WTC11 (cell line): ENCODE measurements at regions not wholly inside any gene's neighbourhood (a gene's known extent, or its start where the extent isn't known, plus 50 kb on each side); places are given as distances from the start of the nearest gene placed in this dataset.

Experiments used
- ATAC-seq: fragments of 200-7000 bp; cut with Tn5 transposase; 2 replicates; pipeline ENCODE4 v1.10.0; 2021; ENCODE audit warnings: mild to moderate bottlenecking, moderate library complexity
- CTCF ChIA-PET: fragments of 300-600 bp; sonication (Branson Sonifier 250); formaldehyde crosslinking; loops from one replicate; lab custom pipeline; 2021; ENCODE audit warnings: antibody characterized with exemption; lab: Charles Lee
- POLR2A ChIA-PET: fragments of 350-600 bp; sonication (Branson Sonifier 250); formaldehyde crosslinking; loops from one replicate; lab custom pipeline; 2021; ENCODE audit warnings: antibody characterized with exemption; lab: Charles Lee
- DNase-seq: peaks from one replicate; pipeline ENCODE4 v3.0.0; 2021; ENCODE audit warnings: low spot score
- H3K27ac Mint-ChIP-seq: 2 replicates; pipeline ENCODE4 v1.8.0; 2021; ENCODE audit warnings: mixed read lengths
- H3K27me3 Mint-ChIP-seq: 2 replicates; pipeline ENCODE4 v1.8.0; 2021; ENCODE audit warnings: low read depth, mild to moderate bottlenecking, moderate library complexity, mixed read lengths
- H3K36me3 Mint-ChIP-seq: 2 replicates; pipeline ENCODE4 v1.8.0; 2021; ENCODE audit warnings: mixed read lengths
- H3K4me1 Mint-ChIP-seq: 2 replicates; pipeline ENCODE4 v1.8.0; 2022; ENCODE audit warnings: mixed read lengths
- H3K4me3 Mint-ChIP-seq: 2 replicates; pipeline ENCODE4 v1.8.0; 2021; ENCODE audit warnings: mild to moderate bottlenecking, moderate library complexity, mixed read lengths
- H3K9me3 Mint-ChIP-seq: 2 replicates; pipeline ENCODE4 v1.8.0; 2021; ENCODE audit warnings: mixed read lengths
- ARID4B ChIP-seq: sonication (generic); formaldehyde crosslinking; IDR thresholded peaks from 2 replicates; pipeline ENCODE4 v1.8.0; 2023; ENCODE audit warnings: missing genetic modification reagents, mild to moderate bottlenecking, borderline replicate concordance
- CREB1 ChIP-seq: sonication (generic); formaldehyde crosslinking; IDR thresholded peaks from 2 replicates; pipeline ENCODE4 v1.8.0; 2023; ENCODE audit warnings: mild to moderate bottlenecking, missing genetic modification reagents
- E2F1 ChIP-seq: sonication (generic); formaldehyde crosslinking; IDR thresholded peaks from 2 replicates; pipeline ENCODE4 v1.8.0; 2022; ENCODE audit warnings: mild to moderate bottlenecking, missing genetic modification reagents
- GTF2I ChIP-seq: fragments of 250-450 bp; sonication (Bioruptor Pico); conservative IDR thresholded peaks from 2 replicates; pipeline ENCODE4 v1.4.0; 2021; ENCODE audit warnings: mild to moderate bottlenecking
- HMGA2 ChIP-seq: fragments of 250-450 bp; sonication (Bioruptor Pico); IDR thresholded peaks from 2 replicates; pipeline ENCODE4 v1.4.0; 2021; ENCODE audit warnings: mild to moderate bottlenecking, moderate library complexity
- IRF2 ChIP-seq: sonication (generic); formaldehyde crosslinking; IDR thresholded peaks from 2 replicates; pipeline ENCODE4 v1.8.0; 2022; ENCODE audit warnings: low read depth, missing genetic modification reagents, borderline replicate concordance
- KAT7 ChIP-seq: sonication (generic); formaldehyde crosslinking; IDR thresholded peaks from 2 replicates; pipeline ENCODE4 v1.8.1; 2023; ENCODE audit warnings: missing genetic modification reagents, mild to moderate bottlenecking, borderline replicate concordance
- MAX ChIP-seq: sonication (generic); formaldehyde crosslinking; IDR thresholded peaks from 2 replicates; pipeline ENCODE4 v1.8.0; 2022; ENCODE audit warnings: mild to moderate bottlenecking, missing genetic modification reagents
- PREB ChIP-seq: sonication (generic); formaldehyde crosslinking; IDR thresholded peaks from 2 replicates; pipeline ENCODE4 v1.8.1; 2022; ENCODE audit warnings: mild to moderate bottlenecking, missing genetic modification reagents, moderate library complexity, borderline replicate concordance
- PRRX2 ChIP-seq: fragments of 250-450 bp; sonication (Bioruptor Pico); IDR thresholded peaks from 2 replicates; pipeline ENCODE4 v1.8.0; 2021; ENCODE audit warnings: mild to moderate bottlenecking
- RELA ChIP-seq: sonication (generic); formaldehyde crosslinking; IDR thresholded peaks from 2 replicates; pipeline ENCODE4 v1.8.1; 2022; ENCODE audit warnings: missing genetic modification reagents, mild to moderate bottlenecking, borderline replicate concordance
- SOX15 ChIP-seq: fragments of 250-450 bp; sonication (Bioruptor Pico); IDR thresholded peaks from 2 replicates; pipeline ENCODE4 v1.9.0; 2021; ENCODE audit warnings: mild to moderate bottlenecking
- SP1 ChIP-seq: sonication (generic); formaldehyde crosslinking; conservative IDR thresholded peaks from 2 replicates; pipeline ENCODE4 v1.8.1; 2022; ENCODE audit warnings: missing genetic modification reagents
- TEAD1 ChIP-seq: sonication (generic); formaldehyde crosslinking; IDR thresholded peaks from 2 replicates; pipeline ENCODE4 v1.8.0; 2022; ENCODE audit warnings: mild to moderate bottlenecking, missing genetic modification reagents
- USF2 ChIP-seq: sonication (generic); formaldehyde crosslinking; IDR thresholded peaks from 2 replicates; pipeline ENCODE4 v1.8.1; 2023; ENCODE audit warnings: mild to moderate bottlenecking, missing genetic modification reagents, moderate library complexity
- ZNF416 ChIP-seq: fragments of 250-450 bp; sonication (Bioruptor Pico); IDR thresholded peaks from 2 replicates; pipeline ENCODE4 v1.9.0; 2021; ENCODE audit warnings: mild to moderate bottlenecking, inconsistent platforms
- ZNF425 ChIP-seq: fragments of 250-450 bp; sonication (Bioruptor Pico); conservative IDR thresholded peaks from 2 replicates; pipeline ENCODE4 v1.9.0; 2021; ENCODE audit warnings: mild to moderate bottlenecking
- ZSCAN18 ChIP-seq: fragments of 250-450 bp; sonication (Bioruptor Pico); IDR thresholded peaks from 2 replicates; pipeline ENCODE4 v2.1.2; 2022; ENCODE audit warnings: mild to moderate bottlenecking, moderate library complexity

GRCh38 chr3:166697495-166697894, 682.6 kb downstream of the ZBBX start:
- DNase-seq (no peak), ATAC-seq (no peak)
- H3K27ac Mint-ChIP-seq = no peak overlapping the region
- H3K4me3 Mint-ChIP-seq = no peak overlapping the region
- peaks cover 9% of the 10 kb centered on the region for H3K9me3 Mint-ChIP-seq
- ChIA-PET POLR2A (no interaction called here), CTCF (interaction anchor here (1.3 kb wide), 1 partner anchor 140 kb away, joined by 3 read pairs; no protein-coding TSS in a partner anchor)
- no peak for TF ChIP-seq MAX (CRISPR knock-in tag)
- no peak for TF ChIP-seq CREB1 (CRISPR knock-in tag)
- TF ChIP-seq PRRX2 (CRISPR knock-in tag) = no peak
- no peak for TF ChIP-seq TEAD1 (CRISPR knock-in tag)
- TF ChIP-seq PREB (CRISPR knock-in tag) = no peak
- no peak for TF ChIP-seq SOX15 (CRISPR knock-in tag)
- TF ChIP-seq USF2 (CRISPR knock-in tag) = no peak
- no peak for TF ChIP-seq E2F1 (CRISPR knock-in tag)
- TF ChIP-seq KAT7 (CRISPR knock-in tag) = no peak
- TF ChIP-seq ZNF416 = no peak
- no peak for TF ChIP-seq HMGA2 (CRISPR knock-in tag)
- no peak for TF ChIP-seq GTF2I (CRISPR knock-in tag)
- no peak for TF ChIP-seq ZSCAN18 (CRISPR knock-in tag)
- TF ChIP-seq SP1 (CRISPR knock-in tag) = no peak
- TF ChIP-seq ARID4B (CRISPR knock-in tag) = no peak
- no peak for TF ChIP-seq RELA (CRISPR knock-in tag)
- no peak for TF ChIP-seq ZNF425 (CRISPR knock-in tag)
- TF ChIP-seq IRF2 (CRISPR knock-in tag) = no peak
- H3K36me3 Mint-ChIP-seq = no peaks in the 10 kb centered on the region
- H3K27me3 Mint-ChIP-seq = no peaks in the 10 kb centered on the region
- peaks cover 14% of the 10 kb centered on the region for H3K4me1 Mint-ChIP-seq
